Thymus (tissue), 11 donors: ENCODE measurements at regions not wholly inside any gene's neighbourhood (a gene's known extent, or its start where the extent isn't known, plus 50 kb on each side); places are given as distances from the start of the nearest gene placed in this dataset.

ENCODE experiments used
- DNase-seq, 9 donors: peaks; one replicate each; pipeline ENCODE4 v3.0.0-alpha.2; 2013; ENCODE audit warnings: low spot score in 9 of 9, low read depth in 6 of 9, missing footprints in 1 of 9
- H3K27ac ChIP-seq, 2 donors: one replicate each; pipeline ENCODE4 v1.5.1; 2013; ENCODE audit warnings: control low read depth in 1 of 2, low read depth in 1 of 2, low read length in 1 of 2, mild to moderate bottlenecking in 1 of 2, moderate library complexity in 1 of 2
- H3K27me3 ChIP-seq, 2 donors: one replicate each; pipeline ENCODE4 v1.5.1; 2013; ENCODE audit warnings: low read length in 1 of 2; ENCODE audit not compliant: control insufficient read depth in 2 of 2, insufficient read depth in 1 of 2
- H3K36me3 ChIP-seq, 2 donors: one replicate each; pipeline ENCODE4 v1.5.1; 2013; ENCODE audit warnings: low read length in 1 of 2, mild to moderate bottlenecking in 1 of 2, moderate library complexity in 1 of 2; ENCODE audit not compliant: control insufficient read depth in 2 of 2, insufficient read depth in 2 of 2
- H3K4me1 ChIP-seq, 2 donors: one replicate each; pipeline ENCODE4 v1.5.1; 2013; ENCODE audit warnings: low read length in 2 of 2; ENCODE audit not compliant: control insufficient read depth in 2 of 2, insufficient read depth in 2 of 2
- H3K4me3 ChIP-seq, 2 donors: one replicate each; pipeline ENCODE4 v1.5.1; 2013; ENCODE audit warnings: low read length in 2 of 2, control low read depth in 1 of 2, mild to moderate bottlenecking in 1 of 2
- H3K9me3 ChIP-seq, 2 donors: one replicate each; pipeline ENCODE4 v1.5.1; 2013; ENCODE audit warnings: low read length in 1 of 2, mild to moderate bottlenecking in 1 of 2; ENCODE audit not compliant: control insufficient read depth in 2 of 2, insufficient read depth in 1 of 2
- WGBS: extraction: QIAGEN DNeasy Blood & Tissue Kit; methylation state at CpG from one replicate; pipeline ENCODE4 v1.1.7; 2013; 5-methylcytosine and 5-hydroxymethylcytosine counted together
- donor health status: healthy.

DNA sequence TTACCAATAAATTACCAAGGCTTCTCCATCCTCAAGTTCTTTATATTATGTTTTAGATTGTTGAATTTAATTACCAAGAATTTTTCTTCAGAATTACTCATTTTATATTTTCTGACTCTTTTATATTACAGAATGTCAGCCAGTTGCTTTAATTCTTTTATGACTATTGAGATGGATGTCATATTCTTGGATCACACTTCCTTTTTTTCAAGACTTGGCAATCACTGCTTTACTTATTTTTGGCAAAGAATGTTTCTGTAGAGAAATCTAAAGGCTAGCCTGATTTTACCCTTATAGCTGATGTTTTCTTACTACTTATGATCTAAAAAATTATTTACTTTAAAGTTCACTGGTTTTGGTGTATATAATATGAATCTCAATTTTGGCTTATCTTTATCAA lies 721.1 kb upstream of the TMPRSS15 start:
- H3K9me3 ChIP-seq = peaks cover 1 to 4% of the 10 kb centered on the region in 2 donors
- no peak overlapping the region for H3K4me3 ChIP-seq
- H3K27me3 ChIP-seq = no peaks in the 10 kb centered on the region
- no peak overlapping the region for H3K27ac ChIP-seq
- H3K36me3 ChIP-seq = no peaks in the 10 kb centered on the region
- DNase-seq = no peak
- H3K4me1 ChIP-seq = no peaks in the 10 kb centered on the region

DNA sequence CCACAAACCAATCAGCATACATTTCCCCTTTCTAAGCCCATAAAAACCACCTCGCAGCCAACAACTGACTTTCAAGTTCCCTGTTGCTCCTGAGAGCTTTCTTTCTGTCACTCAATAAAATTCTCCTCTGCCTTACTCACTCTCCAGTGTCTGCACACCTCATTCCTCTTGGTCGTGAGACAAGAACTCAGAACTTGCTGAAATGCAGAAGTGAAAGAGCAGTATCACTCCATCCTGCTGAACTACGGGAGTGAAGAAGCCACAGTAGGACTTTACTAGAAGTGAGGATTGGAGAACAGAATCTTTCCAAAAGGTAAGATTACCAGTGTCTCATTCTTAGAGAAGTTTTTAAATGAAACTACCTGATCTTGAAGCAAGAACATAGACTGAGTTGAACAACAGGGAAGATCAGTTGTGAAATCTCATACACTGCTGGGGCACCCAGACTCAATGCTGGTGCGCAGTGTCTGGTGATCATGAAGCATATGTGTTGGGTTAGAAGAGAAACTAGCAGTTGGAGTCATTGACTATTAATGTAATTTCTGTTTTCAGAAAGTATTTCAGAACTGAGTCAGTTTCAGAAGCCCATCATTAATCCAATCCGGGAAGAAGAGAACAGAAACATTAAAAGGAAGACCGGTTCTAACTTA lies 726.9 kb upstream of the TMPRSS15 start:
- no peak overlapping the region for H3K4me3 ChIP-seq
- H3K36me3 ChIP-seq = no peaks in the 10 kb centered on the region
- H3K4me1 ChIP-seq = no peaks in the 10 kb centered on the region
- DNase-seq = no peak
- H3K27ac ChIP-seq = no peak overlapping the region
- peaks cover 0 to 4% of the 10 kb centered on the region in 2 donors for H3K9me3 ChIP-seq
- H3K27me3 ChIP-seq = no peaks in the 10 kb centered on the region
- 68% methylated on average over 6 of the region's 6 CpGs for WGBS

DNA sequence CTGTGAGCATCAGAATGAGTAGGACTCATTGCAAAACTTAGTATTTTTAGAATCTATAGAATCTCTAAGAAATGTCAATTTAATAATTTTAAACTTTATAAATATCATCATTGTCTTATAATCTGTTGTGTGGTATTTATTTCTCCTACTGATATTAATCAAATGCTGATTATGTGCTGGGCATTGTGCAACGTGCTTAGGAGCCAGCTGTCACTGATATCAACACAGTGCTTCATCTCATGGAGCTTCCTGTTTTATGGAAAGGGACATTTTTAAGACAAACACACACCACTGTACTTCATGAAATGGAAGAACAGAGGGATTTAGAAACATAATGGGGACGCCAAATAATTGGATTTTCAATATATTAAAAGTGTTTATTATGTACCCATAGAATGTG lies 737.9 kb upstream of the TMPRSS15 start:
- DNase-seq = no peak
- Histone ChIP-seq H3K4me3 (no peak overlapping the region), H3K27me3 (no peaks in the 10 kb centered on the region), H3K36me3 (no peaks in the 10 kb centered on the region), H3K27ac (no peak overlapping the region), H3K4me1 (no peaks in the 10 kb centered on the region), H3K9me3 (no peaks in the 10 kb centered on the region)
- 55% methylated on average over 2 of the region's 2 CpGs for WGBS

DNA sequence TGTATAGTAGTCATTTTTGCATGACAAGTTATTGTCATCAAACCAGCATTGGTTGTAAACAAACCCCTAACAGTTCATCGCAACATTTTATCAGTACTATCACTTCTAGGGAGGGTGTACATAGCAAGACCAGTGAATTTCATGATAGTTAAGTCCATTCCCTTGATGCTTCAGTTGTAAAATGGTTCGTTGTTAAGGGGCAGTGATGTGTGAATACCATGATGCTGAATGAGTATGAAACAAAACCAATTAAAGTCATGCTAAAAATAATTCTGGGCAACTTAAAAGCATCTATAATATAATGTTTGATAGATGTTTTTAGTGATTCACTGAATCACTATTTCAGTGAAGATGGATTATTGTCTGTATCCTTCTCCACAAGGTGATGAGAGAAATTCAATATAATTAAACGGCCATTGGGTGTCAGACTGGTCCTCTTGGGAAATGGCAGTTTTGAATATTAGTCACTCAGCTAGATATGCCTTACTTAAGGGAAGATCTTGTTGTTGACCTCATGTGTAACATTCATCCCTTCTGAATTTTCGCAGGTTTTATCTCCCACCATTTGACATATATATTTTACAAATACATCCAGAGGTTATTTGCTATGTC lies 742.2 kb upstream of the TMPRSS15 start:
- H3K4me3 ChIP-seq = no peak overlapping the region
- DNase-seq = no peak
- no peaks in the 10 kb centered on the region for H3K4me1 ChIP-seq
- 93% methylated on average over 4 of the region's 4 CpGs for WGBS
- peaks cover 0 to 1% of the 10 kb centered on the region in 2 donors for H3K9me3 ChIP-seq
- no peaks in the 10 kb centered on the region for H3K36me3 ChIP-seq
- H3K27ac ChIP-seq = no peak overlapping the region
- no peaks in the 10 kb centered on the region for H3K27me3 ChIP-seq

DNA sequence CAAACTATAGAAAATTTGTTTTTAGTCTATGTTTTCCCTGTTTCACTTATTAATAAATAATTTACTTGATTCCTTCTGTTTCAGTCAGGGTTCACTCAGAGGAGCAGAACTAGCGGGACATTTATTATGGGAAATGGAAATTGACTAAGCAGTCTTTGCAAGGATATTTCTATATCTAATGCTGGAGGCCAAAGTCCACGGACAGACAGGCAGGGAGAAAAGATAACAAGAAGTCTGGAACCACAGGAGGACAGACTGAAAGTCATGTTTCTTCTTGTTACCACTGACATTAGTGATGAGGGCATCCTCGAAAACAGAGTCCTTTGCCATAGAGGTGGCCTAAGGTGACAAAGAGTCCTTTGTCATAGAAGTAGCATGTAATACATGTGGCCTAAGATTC lies 744.5 kb upstream of the TMPRSS15 start:
- H3K9me3 ChIP-seq = peaks cover 0 to 1% of the 10 kb centered on the region in 2 donors
- H3K4me1 ChIP-seq = no peaks in the 10 kb centered on the region
- WGBS = 91% methylated on average over 3 of the region's 3 CpGs
- DNase-seq = no peak
- H3K27me3 ChIP-seq = no peaks in the 10 kb centered on the region
- H3K36me3 ChIP-seq = no peaks in the 10 kb centered on the region
- no peak overlapping the region for H3K27ac ChIP-seq
- H3K4me3 ChIP-seq = no peak overlapping the region

DNA sequence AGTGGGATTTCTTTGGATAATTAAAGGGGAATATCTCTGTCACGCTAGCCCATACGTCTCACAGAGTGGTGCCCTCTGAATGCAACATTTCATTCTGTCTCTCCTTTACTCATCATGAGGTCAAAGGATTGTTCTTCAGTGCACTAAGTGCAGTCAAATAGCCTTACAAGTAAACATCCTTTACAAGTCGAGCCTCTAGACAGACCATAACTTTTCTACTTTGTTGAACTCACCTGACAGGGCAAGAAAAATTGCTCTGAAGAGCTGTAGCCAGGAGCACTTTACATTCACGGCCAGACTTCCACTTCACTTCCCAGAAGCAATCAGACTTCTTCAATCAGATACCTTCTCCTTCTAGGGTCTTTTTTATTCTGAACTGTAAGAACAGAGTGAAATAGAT lies 768.0 kb upstream of the TMPRSS15 start:
- H3K9me3 ChIP-seq = no peaks in the 10 kb centered on the region
- no peaks in the 10 kb centered on the region for H3K4me1 ChIP-seq
- 63% methylated on average over 4 of the region's 4 CpGs for WGBS
- no peaks in the 10 kb centered on the region for H3K27me3 ChIP-seq
- H3K4me3 ChIP-seq = no peak overlapping the region
- no peak for DNase-seq
- no peaks in the 10 kb centered on the region for H3K36me3 ChIP-seq
- no peak overlapping the region for H3K27ac ChIP-seq

DNA sequence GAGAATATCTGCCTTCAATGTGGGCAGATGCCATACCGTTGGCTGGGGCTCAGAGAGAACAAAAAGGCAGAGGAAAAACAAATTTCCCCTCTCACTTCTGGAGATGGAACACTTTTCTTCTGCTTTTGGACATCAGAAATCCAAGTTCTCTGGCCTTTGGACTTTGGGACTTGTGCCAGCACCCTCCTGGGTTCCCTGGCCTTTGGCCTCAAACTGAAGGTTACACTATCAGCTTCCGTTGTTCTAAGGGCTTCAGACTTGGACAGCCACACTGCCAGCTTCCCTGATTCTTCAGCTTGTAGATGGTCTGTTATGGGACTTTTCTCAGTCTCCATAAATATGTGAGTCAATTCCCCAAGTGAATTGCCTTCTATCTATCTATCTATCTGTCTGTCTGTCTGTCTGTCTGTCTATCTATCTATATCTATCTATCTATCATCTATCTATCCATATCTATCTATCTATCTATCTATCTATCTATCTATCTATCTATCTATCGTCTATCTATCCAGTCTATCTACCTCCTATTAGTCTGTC lies 778.1 kb upstream of the TMPRSS15 start:
- Histone ChIP-seq H3K4me3 (no peak overlapping the region), H3K27me3 (no peaks in the 10 kb centered on the region), H3K9me3 (no peaks in the 10 kb centered on the region), H3K27ac (no peak overlapping the region), H3K36me3 (no peaks in the 10 kb centered on the region), H3K4me1 (no peaks in the 10 kb centered on the region)
- 92% methylated on average over 3 of the region's 3 CpGs for WGBS
- no peak for DNase-seq

DNA sequence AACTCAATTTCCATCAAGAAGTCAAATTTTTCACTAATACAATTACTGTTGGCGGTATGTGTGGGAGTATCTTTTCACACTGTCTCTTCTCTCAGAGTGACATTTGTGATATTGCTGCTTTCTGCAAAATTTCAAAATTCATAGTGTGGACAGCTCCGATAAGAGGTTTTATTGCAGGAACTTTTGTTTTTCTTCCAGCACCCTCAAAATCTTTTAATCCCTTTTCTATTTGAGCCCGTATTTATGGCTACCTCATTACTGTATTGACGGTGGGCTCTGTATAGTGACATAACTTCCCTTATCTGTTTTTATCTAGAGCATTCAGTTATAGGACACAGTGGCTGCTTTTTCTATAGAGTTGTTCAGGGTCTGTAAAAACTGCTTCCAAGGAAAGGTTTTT lies 794.4 kb upstream of the TMPRSS15 start:
- H3K36me3 ChIP-seq = no peaks in the 10 kb centered on the region
- H3K27me3 ChIP-seq = no peaks in the 10 kb centered on the region
- no peaks in the 10 kb centered on the region for H3K9me3 ChIP-seq
- 35% methylated on average over 4 of the region's 4 CpGs for WGBS
- no peak overlapping the region for H3K4me3 ChIP-seq
- no peaks in the 10 kb centered on the region for H3K4me1 ChIP-seq
- DNase-seq = no peak
- no peak overlapping the region for H3K27ac ChIP-seq

DNA sequence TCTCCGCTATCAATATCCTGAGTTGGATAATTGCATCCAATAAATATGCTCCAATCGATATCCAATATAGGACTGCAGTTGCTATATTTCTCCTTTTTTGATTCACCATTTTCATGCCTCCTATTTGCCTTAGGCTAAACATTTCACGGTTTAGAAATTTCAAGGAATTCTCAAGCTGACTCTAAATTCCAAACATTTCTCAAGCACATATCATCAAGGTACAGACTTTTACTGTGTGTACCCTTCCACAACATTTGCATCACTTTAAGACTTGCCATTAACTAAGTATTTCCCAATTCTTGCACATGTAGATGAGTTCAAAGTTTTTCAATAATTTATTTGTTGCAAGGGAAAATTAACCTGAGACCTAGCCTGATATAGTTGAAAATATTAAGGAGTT lies 795.2 kb upstream of the TMPRSS15 start:
- Histone ChIP-seq H3K4me1 (no peaks in the 10 kb centered on the region), H3K4me3 (no peak overlapping the region), H3K27ac (no peak overlapping the region), H3K36me3 (no peaks in the 10 kb centered on the region), H3K9me3 (no peaks in the 10 kb centered on the region), H3K27me3 (no peaks in the 10 kb centered on the region)
- 95% methylated on average over 3 of the region's 3 CpGs for WGBS
- DNase-seq = no peak
